GM21786 (cell line): ENCODE measurements at regions not wholly inside any gene's neighbourhood (a gene's known extent, or its start where the extent isn't known, plus 50 kb on each side); places are given as distances from the start of the nearest gene placed in this dataset.
"Not testable (repeated sequence)": the region's sequence is repeated elsewhere in the genome, so short reads cannot be mapped to it uniquely, and the experiment has no call there.

Experiments used
- ATAC-seq: cut with Tn5 transposase; IDR thresholded peaks from one replicate; pipeline ENCODE4 v1.9.1; 2021; ENCODE audit not compliant: unreplicated experiment

DNA sequence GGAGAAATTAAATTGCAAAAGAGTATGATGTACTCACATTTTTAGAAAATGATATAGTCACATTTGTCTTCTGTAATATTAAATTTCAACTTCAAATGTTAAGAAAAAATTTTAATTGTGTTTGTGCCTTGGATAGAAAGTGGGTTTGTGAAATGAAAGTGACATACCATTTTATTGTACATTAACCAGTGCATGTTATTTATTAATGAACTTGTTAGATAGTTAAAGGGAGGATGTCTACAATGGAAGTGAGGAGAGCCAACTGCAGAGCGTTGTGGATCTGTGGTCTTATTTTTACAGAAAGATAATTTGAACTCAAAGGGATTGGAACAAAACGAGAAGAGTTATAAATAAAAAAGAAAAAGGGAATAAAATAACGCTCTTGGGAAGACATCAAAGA, 291.7 kb downstream of the ARL4A start:
- peak; percentile 50 for ATAC-seq

- no peak for ATAC-seq
Measured at GRCh38 chr7:12982178-12982577, 294.7 kb downstream of the ARL4A start.

GRCh38 chr7:12984117-12984516, 296.7 kb downstream of the ARL4A start:
- no peak for ATAC-seq

- ATAC-seq = no peak
Measured at GRCh38 chr7:12985228-12985627, 297.8 kb downstream of the ARL4A start.

GRCh38 chr7:12985752-12986151, 298.3 kb downstream of the ARL4A start:
- ATAC-seq = no peak

GRCh38 chr7:12987238-12987637, 299.8 kb downstream of the ARL4A start:
- ATAC-seq = no peak

GRCh38 chr7:12990440-12990839, 303.0 kb downstream of the ARL4A start:
- no peak for ATAC-seq

DNA sequence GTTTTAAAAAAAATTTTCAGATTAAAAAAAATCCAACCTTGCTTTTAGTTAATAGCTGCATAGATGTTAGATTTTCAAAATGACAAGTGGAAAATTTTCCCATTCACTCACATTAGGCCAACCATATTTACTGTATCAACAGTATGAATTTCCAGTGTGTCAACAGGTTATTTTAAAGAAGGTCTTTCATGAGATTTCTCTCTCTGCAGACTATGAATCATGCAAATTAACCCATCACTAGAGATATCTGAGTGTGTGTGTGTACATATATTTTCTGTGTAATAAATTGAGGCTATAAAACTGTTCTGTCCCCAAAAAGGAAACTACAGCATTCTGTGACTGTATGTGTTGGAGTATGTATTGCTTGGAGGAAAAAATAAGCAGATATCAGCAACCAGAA, 305.6 kb downstream of the ARL4A start:
- no peak for ATAC-seq

DNA sequence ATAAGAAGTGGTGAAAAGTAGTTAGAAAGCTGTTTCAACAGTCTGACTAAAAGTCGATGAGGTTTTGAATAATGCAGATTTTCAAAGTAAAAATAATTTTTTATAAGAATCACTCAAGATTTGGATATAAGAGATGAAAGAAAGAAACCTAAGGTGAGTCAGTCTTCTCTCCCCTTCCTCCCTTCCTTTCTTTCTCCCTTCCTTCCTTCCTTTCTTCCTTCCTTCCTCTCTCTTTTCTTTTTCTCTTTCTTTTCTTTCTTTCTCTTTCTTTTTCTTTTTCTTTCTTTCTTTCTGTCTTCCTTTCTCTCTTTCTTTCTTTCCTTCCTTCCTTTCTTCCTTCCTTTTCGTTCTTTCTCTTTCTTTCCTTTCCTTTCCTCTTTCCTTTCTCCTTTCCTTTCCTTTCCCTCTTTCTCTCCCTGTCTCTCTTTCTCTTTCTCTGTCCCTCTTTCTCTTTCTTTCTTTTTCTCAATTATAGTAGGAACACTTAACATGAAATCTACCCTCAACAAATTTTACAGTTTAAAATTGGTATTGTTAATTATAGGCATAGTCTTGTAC, 308.6 kb downstream of the ARL4A start:
- ATAC-seq = no peak

DNA sequence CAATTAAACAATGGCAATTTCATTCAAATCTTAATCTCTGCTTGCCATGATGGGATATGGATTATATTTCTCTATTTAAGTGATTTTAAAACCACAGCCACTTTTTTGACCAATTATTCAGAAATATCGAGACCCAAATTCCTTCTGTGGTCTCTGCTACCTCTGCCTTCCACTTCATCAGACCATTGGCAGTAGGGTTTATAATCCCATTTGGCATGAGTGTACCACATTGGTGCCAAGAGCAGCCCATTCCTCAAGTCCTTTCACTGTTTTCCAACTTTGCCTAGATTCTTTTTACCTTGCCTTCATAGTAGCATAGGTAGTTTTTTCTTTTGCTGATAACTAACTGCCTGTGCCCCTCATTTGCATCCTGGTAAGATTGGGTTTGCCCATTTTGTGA, 319.9 kb downstream of the ARL4A start:
- ATAC-seq = no peak

DNA sequence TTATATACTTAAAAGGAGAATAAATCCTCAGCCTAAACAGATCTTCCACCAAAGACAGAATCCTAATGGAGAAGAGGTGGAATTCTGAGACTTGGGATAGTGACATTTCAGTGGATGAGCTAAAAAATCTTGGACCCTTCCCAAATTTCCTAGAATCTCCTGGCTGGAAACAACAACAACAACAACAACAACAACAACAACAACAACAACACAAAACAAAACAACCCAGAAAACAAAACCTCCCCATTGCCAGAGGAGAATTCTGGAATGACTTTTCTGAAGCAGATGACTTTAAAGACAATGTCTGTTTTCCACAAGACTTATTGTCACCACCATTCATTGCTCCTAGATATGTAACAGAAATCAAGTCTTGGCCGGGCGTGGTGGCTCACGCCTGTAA, 322.1 kb downstream of the ARL4A start:
- no peak for ATAC-seq

DNA sequence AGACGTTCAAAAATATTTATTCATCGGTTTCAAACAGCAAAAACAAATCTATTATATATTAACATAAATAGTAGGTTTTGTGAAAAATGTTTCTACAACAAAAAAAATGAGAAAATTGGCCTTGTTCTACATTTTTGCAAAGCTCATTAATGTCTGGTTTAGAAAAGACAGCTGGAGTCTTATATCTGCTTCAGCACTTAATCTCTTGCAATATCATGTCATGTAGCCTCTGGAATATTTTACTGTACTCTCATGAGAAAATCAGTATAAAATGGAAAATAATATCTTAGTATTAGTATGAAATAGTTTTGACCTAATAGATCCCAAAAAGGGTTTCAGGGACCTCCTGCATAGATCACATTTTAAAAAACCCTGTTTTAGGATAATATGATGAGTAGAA, 326.6 kb downstream of the ARL4A start:
- ATAC-seq = no peak

- ATAC-seq = no peak
Measured at GRCh38 chr7:13016036-13016581, 328.7 kb downstream of the ARL4A start.

DNA sequence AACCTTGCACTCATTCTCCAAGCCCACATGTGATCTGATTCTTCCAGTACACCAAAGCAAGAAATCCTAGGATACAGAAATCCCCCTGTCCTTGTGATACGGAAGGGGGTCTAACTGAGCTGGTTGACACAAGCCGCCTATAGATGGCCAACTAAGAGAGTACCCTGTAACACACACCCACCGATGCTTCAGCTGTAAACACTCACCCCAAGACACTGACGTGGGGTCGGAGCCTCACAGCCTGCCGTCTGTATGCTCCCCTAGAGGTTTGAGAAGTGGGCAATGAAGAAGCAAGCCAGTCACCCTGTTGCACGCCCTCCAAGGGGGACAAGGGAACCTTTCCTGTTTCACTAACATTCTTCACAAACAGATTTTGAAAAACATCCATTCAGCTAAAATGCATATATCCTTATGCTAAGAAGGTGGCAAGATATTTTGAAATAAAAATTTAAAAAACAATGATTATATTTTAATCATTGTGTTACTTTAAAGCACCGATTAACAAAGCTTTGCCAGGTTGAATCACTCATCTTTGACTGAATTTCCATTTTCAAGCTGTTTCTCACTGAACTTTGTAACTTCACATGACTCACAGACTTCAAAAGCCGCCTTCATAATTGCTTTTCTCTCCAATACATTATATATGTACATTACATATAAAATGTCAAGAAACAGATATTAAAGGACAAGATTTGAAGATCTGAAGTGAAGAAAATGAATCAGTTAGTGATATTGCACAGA, 329.3 kb downstream of the ARL4A start:
- ATAC-seq = no peak

DNA sequence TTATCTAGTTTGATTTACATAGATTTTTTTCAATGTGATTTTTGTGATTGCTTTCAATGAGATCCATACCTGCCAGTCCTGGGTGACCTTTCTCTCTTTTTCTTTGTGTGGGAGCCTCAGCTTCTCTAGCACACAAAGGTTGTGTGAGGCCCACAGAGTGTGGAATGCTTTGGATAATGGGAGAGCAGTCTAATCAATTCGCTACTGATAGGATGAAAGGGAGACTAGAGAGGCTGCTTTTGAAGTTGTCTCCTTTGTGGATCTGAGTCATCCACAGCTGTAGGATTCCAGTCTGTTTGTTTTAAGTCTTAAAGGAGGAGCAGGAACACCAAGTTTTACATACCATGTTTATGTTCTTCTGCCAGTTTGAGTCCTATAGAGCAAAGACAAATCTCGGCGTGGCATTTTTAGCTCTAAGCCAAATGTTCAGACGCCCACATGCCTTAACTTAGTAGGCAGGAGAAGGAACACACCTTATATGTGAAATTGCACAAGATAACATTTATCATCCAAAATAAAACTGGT, 330.0 kb downstream of the ARL4A start:
- ATAC-seq = no peak

GRCh38 chr7:13017881-13018280, 330.4 kb downstream of the ARL4A start:
- no peak for ATAC-seq

DNA sequence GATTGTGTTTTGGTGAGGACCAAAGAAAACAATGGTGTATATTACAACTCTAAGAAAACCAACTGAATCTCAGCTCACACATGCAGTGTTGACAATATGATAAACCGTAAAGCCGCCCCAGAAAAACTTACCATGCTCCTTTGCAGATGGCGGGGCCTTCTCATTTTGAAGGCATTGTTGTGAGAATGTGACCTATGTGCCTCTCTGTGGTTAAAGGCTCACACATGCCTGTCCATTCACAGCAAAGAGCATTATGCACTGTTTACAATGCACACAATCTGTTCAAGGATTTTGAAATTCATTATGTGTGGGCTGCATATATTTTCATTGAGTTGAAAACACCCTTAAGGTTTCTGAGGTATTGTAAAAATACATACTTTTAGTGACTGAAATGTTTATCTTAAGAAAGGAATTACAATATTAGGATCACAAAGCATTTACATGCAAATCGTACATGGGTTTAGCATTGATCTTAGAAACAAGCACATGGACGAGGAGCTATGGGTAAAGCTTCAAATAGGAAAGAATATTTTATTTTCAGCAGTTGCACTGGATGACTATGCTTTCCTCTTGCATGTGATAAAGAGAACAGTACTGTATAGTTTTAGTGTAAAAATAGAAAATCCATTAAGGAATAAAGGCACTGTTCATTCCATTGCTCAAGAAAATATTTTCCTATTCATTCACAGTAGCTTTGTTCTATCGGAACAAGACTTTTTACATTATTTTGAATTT, 334.3 kb downstream of the ARL4A start:
- no peak for ATAC-seq

DNA sequence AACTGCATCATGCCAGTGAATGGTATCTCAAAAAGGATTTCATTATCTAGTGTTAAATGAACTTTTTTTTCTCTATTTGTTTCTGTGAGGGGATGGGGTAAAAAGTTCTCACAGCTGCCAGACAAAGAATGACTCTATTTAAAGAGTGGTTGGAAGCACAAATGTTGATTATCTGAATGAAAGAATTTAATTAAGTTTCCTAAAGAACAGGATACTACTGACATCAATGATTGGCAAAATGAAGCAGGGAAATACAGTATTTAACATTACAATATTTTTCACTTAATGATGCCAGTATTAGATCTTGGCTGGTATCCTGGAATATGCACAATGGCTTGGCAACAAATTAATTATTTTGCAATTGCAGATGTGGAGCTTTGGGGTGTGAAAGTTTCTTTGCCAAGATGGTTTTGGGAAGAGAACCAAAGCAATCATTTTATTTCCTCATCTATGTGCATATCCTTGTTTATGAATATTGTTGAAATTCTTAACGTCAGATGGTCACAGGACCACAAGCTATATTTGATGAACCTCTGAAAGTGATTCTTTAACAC, 336.8 kb downstream of the ARL4A start:
- no peak for ATAC-seq

- ATAC-seq = not testable (repeated sequence)
Measured at GRCh38 chr7:13025043-13025442, 337.6 kb downstream of the ARL4A start.

DNA sequence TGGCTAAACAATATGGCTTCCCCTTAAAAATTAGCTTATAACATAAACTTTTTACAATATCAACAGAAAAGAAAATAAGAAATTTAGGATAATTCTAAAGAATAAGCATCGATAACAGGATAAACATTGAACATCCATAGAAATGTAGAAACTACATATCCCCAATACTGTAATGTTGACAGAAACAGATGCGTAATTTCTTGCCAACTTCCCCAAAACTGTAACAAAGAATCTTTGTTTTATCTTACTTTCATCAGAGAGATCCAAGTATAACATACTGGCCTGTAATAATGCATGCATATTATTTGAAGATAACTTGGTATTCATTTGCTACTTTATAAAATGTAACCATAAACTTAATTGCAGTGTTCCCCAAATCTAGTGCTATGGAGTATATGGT, 339.9 kb downstream of the ARL4A start:
- no peak for ATAC-seq

DNA sequence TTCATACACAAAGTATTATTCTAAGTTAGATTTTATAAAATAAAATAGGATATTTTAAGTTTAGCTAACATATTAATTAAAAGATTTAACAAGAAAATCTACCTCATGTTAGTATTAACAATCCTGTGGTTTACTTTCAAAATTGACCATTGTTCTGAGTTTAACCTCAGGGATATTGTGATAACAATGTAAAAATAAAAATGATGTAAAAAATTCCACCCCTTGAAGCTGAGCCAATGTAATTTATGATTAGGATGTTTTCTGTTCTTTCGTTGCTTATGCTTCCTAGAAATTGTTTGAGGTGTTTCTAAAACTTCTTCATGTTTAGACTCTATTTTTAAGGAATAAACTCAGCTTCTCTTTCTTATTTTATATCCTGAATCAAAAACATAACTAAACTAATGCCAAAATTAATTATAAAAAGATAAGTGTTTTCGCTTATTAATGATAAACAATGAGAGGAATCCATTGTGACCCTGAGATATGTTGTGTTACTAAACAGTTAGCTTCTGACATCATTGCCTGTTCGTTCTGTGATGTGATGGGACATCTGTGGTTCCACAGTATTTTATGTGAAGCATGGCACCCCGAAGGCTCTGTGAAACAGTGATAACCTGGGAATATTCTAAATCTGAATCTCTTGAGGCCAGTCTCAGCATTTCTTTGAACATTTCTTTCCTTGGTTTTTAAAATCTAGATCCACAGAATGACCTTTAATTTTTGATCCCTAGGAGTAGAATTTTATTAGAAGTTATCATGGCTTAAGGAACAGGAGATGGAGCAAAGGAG, 340.8 kb downstream of the ARL4A start:
- no peak for ATAC-seq
